HL-60/S4 (cell line): ENCODE measurements at regions not wholly inside any gene's neighbourhood (a gene's known extent, or its start where the extent isn't known, plus 50 kb on each side); places are given as distances from the start of the nearest gene placed in this dataset.

Experiments used
- in situ Hi-C: fragments of 300-500 bp; cut with MboI; formaldehyde crosslinking; loops from 2 replicates; pipeline ENCODE4 v1.14.3; 2022; ENCODE audit warnings: low sequenced_read_pairs

DNA sequence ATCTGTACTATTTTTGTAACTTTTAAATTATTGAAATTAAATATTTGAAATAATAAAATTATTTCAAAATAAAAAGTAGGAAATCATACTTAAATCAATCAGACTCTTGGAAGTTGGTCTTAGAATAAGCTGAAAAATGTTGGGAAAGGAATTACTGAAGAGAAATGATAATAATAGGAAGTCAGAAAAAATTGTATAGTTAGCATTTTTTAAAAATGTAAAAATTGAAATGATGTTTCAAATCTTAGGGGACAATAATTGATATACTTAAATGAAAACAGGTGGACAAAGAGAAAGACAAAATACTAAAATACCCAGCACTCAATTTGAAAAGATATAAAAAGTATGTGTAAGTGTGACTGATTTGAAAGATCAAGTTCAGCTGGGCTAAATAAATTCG is 186.1 kb downstream of the BMP2 start:
- in situ Hi-C loops = no loop called here

- in situ Hi-C loops = no loop called here
Observed at GRCh38 chr20:6954219-6954618, 186.7 kb downstream of the BMP2 start.

GRCh38 chr20:6956056-6956455 is 188.6 kb downstream of the BMP2 start:
- in situ Hi-C loops = no loop called here

DNA sequence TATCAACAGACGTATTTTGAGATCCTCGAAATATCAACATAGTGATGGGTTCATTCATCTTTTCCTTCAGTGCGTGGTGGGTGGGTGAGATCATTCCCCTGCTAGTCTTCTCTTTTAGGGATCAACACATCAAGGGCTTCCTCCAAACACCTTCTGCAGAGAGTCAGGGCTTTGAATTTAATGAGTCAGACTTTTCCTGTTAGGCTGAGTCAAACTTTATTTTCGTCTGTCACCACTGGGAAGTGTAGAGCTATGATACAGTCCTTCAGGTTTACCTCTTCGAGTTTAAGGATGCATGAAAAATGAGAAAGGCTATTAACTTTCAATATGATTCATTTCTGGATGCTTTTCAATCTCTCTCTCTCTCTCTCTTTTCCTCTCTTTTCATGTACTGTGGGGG is 189.1 kb downstream of the BMP2 start:
- in situ Hi-C loops = no loop called here

DNA sequence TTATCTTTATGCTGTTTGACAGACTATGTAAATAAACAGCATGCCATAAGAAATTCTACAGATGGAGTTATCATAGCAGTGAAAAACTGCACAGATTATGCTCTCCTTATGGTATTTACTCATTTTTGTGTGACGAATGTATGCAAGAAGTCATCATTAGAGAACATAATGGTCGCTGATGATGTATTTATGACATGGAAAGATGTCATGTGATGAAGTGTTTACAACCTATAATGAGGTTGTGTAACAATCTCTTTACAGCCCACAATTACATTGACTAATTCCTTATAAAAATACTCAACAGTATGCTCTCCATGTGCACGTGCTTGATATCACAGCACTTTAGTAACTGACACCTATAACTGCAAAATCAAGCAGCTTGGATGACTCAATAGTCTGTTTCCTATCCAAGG is 192.4 kb downstream of the BMP2 start:
- in situ Hi-C loops = no loop called here

DNA sequence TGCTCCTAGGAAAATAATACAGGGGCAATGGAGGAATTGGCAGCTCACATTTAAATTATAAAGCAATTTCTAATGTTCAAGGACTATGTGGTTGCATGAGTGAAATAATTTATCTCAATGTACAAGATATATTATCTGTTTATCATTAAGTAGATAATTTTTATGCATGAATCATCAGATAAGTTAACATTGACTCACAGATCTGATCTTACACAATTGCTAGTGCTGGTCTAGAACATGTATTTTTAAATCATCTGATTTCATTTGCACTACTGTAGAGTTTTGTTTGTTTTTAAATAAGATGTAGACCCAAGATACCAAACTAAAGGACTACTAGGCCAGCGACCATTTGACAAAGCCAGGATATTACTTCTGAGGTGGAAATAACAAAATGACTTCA is 199.2 kb downstream of the BMP2 start:
- in situ Hi-C loops = no loop called here

- in situ Hi-C loops = no loop called here
Observed at GRCh38 chr20:6974838-6975237, 207.4 kb downstream of the BMP2 start.

DNA sequence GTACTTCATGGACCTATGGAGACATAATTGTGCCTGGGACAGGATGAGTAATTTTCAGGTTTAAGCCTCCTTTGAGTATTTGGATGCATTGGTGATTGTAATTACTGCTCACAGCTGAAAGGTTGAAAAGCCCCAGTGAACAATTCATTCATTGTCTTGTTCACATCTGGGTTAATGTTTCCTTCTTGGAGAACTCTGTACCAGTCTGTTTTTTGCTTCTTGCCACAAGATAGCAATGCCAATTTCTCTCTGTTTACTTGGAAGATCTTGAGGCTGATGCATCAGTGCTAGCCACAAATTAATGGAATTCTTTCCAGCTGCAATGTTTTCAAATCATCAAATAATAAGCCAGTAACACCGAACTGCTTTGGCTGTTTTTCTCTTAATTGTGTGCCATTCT is 207.8 kb downstream of the BMP2 start:
- in situ Hi-C loops = no loop called here

DNA sequence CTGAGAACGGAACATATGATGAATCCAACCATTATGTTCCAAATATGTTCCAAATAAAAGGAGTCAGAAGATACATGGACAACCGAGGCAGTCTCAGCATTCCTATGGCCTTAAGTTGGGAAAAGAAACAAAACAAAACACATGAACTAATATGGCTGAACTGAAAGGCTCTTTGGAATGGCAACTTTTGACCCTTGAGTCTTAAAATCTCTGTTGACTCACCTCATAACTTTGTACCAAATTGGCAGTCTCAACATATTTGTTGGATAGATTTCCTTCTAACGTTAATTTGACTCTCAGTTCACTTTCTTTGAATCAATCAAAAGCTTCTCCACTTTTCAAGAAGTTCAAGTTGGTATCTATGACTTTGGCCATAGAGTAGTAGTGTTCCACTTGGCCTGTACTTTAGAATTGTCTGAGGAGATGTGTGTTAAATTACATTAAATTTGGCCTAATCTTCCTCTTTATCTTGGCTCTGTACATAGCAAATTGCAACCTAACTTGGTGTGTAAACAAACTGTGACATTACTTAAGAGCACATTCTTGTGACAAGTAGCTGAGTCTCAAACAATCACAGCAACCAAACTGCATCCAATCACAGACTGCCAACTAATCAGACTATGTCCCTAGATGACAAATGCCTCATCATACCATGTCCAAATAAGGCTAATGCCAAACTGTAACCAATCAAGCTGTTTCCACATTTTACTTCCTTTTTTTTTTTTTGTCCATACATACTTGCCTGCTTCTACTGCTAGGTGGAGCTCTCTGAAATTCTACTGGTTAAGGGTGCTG is 208.8 kb downstream of the BMP2 start:
- in situ Hi-C loops = no loop called here

GRCh38 chr20:6979621-6980020 is 212.1 kb downstream of the BMP2 start:
- in situ Hi-C loops = no loop called here

DNA sequence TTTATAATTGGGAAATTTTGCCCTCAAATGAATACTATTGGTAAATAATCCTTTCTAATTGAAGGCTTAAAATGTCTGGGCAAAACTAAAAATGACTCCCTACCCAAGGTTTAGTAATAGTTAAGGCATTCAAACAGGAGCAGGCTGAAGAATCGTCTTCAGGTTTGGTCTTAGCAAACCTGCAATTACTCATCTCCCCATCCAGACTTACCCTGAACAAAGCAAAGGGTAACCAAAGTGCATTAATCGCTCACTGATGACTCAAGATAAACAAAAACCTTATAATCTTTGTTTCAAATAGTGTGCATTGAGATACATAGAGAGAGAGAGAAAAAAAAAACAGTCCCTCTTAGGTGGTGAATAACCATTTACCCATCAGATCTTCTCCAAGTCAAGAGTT is 225.5 kb downstream of the BMP2 start:
- in situ Hi-C loops = no loop called here

- in situ Hi-C loops = no loop called here
Observed at GRCh38 chr20:6993511-6993910, 226.0 kb downstream of the BMP2 start.

- in situ Hi-C loops = no loop called here
Observed at GRCh38 chr20:6994452-6994851, 227.0 kb downstream of the BMP2 start.

GRCh38 chr20:6998909-6999308 is 231.4 kb downstream of the BMP2 start:
- in situ Hi-C loops = no loop called here

- in situ Hi-C loops = no loop called here
Observed at GRCh38 chr20:6999381-6999780, 231.9 kb downstream of the BMP2 start.

GRCh38 chr20:7003598-7003997 is 236.1 kb downstream of the BMP2 start:
- in situ Hi-C loops = no loop called here

GRCh38 chr20:7004801-7005200 is 237.3 kb downstream of the BMP2 start:
- in situ Hi-C loops = no loop called here

- in situ Hi-C loops = no loop called here
Observed at GRCh38 chr20:7010527-7010926, 243.0 kb downstream of the BMP2 start.

- in situ Hi-C loops = no loop called here
Observed at GRCh38 chr20:7015257-7015656, 247.8 kb downstream of the BMP2 start.

DNA sequence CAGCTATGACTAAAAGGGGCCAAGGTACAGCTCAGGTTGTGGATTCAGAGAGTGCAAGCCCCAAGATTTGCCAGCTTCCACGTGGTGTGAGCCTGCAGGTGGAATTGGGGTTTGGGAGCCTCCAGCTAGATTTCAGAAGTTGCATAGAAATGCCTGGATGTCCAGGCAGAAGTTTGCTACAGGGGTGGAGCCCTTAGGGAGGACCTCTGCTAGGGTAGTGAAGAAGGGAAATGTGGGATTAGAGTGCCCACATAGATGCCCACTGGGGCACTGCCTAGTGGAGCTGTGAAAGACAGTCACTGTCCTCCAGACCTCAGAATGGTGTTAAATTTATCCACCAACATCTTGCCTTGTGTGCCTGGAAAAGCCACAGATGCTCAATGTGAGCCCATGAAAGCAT is 255.1 kb downstream of the BMP2 start:
- in situ Hi-C loops = no loop called here

- in situ Hi-C loops = no loop called here
Observed at GRCh38 chr20:7025635-7026034, 258.1 kb downstream of the BMP2 start.

GRCh38 chr20:7029019-7029418 is 261.5 kb downstream of the BMP2 start:
- in situ Hi-C loops = no loop called here

DNA sequence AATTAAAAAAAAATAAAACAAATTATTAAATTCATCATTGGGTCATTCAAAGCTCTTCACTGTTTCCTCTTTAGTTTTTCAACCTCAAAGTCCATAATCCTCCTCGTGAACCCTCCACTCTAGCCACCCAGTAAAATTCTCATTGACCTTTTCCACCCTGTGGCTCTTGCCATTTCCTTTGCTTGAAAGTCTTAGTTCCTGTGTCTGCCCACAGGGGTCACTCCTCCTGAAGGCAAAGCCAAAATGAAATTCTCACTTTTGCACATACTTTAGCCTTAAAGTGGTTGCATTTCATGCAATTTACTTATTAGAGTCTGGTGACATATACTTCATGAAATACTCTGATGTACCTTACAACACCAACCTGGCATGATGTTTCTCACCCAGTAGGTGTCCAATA is 263.7 kb downstream of the BMP2 start:
- in situ Hi-C loops = no loop called here
